Left lung (tissue), 4 donors: ENCODE measurements at regions not wholly inside any gene's neighbourhood (a gene's known extent, or its start where the extent isn't known, plus 50 kb on each side); places are given as distances from the start of the nearest gene placed in this dataset.

Experiments
- ATAC-seq: fragments of 200-7000 bp; cut with Tn5 transposase; one replicate; pipeline ENCODE4 v1.9.1; 2020; ENCODE audit warnings: moderate library complexity
- DNase-seq, 4 donors: peaks; one replicate each; pipeline ENCODE4 v3.0.0-alpha.2; 2013 to 2020
- H3K27ac ChIP-seq, 2 donors: fragments of 200-600 bp; sonication (generic) in 1 of 2; one replicate each; pipeline versions ENCODE4 v1.5.0 to v1.8.0; 2020 to 2021
- H3K27me3 ChIP-seq, 2 donors: fragments of 200-600 bp; sonication (generic) in 1 of 2; one replicate each; pipeline versions ENCODE4 v1.5.0 to v1.8.0; 2020 to 2021
- H3K36me3 ChIP-seq, 2 donors: fragments of 200-600 bp; sonication (generic) in 1 of 2; one replicate each; pipeline versions ENCODE4 v1.5.0 to v1.8.0; 2020 to 2021
- H3K4me1 ChIP-seq, 2 donors: fragments of 200-600 bp; one replicate each; pipeline ENCODE4 v1.8.0; 2021
- H3K4me3 ChIP-seq, 2 donors: fragments of 200-600 bp; sonication (generic) in 1 of 2; one replicate each; pipeline versions ENCODE4 v1.5.0 to v1.8.0; 2020 to 2021; ENCODE audit warnings: mild to moderate bottlenecking in 1 of 2
- H3K9me3 ChIP-seq, 2 donors: fragments of 200-600 bp; sonication (generic) in 1 of 2; one replicate each; pipeline versions ENCODE4 v1.5.0 to v1.8.0; 2020 to 2021
- CTCF ChIP-seq, 2 donors: fragments of 200-600 bp; sonication (generic) in 1 of 2; IDR thresholded peaks; one replicate each; pipeline versions ENCODE4 v1.5.0 to v1.8.0; 2021; ENCODE audit warnings: antibody characterized with exemption in 2 of 2
- intact Hi-C, 2 donors: fragments of 100-400 bp; cut with DNase I; formaldehyde crosslinking; loops; one replicate each; pipeline versions ENCODE4 v1.11.2 to v1.14.2; 2022
- donor health status: DM: no; HTN: yes; CAD: no.
- donor health status: DM: no; HTN: no; CAD: no.

DNA sequence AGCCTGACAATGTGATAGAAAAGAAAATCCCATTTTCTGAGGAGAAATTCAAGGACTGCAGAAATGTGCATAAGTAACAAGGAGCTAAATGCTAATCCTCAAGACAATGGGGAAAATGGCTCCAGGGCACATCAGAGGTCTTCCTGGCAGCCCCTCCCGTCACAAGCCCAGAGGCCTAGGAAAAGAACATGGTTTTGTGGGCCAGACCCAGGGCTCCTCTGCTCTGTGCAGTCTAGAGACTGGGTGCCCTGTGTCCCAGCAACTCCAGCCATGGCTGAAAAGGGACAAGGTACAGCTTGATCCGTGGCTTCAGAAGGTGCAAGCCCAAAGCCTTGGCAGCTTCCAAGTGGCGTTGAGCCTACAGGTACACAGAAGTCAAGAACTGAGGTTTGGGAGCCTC lies 176.8 kb upstream of the SUCLG2 start:
- no peaks in the 10 kb centered on the region for H3K27me3 ChIP-seq
- no peak for TF ChIP-seq CTCF (IDR thresholded peaks at IDR 0.05)
- DNase-seq: no peak
- H3K36me3 ChIP-seq: no peaks in the 10 kb centered on the region
- H3K9me3 ChIP-seq: peaks cover 0 to 37% of the 10 kb centered on the region in 2 donors
- H3K27ac ChIP-seq: no peak overlapping the region
- intact Hi-C loops: no loop called here
- ATAC-seq: no peak
- no peaks in the 10 kb centered on the region for H3K4me1 ChIP-seq
- H3K4me3 ChIP-seq: no peak overlapping the region

GRCh38 chr3:67828486-67829010 lies 174.1 kb upstream of the SUCLG2 start:
- TF ChIP-seq CTCF (IDR thresholded peaks at IDR 0.05): no peak
- intact Hi-C loops: no loop called here
- ATAC-seq: no peak
- H3K27me3 ChIP-seq: no peaks in the 10 kb centered on the region
- no peak overlapping the region for H3K4me3 ChIP-seq
- no peaks in the 10 kb centered on the region for H3K36me3 ChIP-seq
- H3K9me3 ChIP-seq: peaks cover 0 to 22% of the 10 kb centered on the region in 2 donors
- H3K4me1 ChIP-seq: no peaks in the 10 kb centered on the region
- H3K27ac ChIP-seq: no peak overlapping the region
- no peak for DNase-seq

DNA sequence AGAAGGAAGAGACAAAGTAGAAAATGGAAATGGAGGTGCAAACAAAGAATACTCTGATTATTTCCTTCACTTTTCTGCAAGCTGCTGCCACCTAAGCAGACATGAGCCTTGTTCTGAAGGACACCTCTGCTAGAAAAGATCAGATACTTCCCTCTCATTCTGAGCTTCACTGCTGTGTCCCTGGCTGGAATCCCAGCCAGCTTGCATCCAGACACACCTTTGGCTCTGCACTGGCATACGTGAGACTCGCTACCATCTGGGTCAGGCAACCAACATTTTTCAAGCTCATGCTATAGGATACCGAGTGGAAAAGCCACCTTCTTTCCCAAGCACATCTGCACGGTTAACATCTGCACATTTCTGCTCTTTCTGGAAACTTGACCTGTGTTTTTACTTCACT lies 166.7 kb upstream of the SUCLG2 start:
- TF ChIP-seq CTCF (IDR thresholded peaks at IDR 0.05): no peak
- Histone ChIP-seq H3K27ac (no peak overlapping the region), H3K4me1 (no peaks in the 10 kb centered on the region), H3K9me3 (peaks cover 0 to 2% of the 10 kb centered on the region in 2 donors), H3K4me3 (no peak overlapping the region), H3K27me3 (no peaks in the 10 kb centered on the region), H3K36me3 (no peaks in the 10 kb centered on the region)
- intact Hi-C loops: no loop called here
- ATAC-seq: no peak
- no peak for DNase-seq

- peak in 1 of 4 donors; percentile 5 for DNase-seq
- H3K27me3 ChIP-seq: no peaks in the 10 kb centered on the region
Observed at GRCh38 chr3:67819447-67819846, 165.0 kb upstream of the SUCLG2 start.

DNA sequence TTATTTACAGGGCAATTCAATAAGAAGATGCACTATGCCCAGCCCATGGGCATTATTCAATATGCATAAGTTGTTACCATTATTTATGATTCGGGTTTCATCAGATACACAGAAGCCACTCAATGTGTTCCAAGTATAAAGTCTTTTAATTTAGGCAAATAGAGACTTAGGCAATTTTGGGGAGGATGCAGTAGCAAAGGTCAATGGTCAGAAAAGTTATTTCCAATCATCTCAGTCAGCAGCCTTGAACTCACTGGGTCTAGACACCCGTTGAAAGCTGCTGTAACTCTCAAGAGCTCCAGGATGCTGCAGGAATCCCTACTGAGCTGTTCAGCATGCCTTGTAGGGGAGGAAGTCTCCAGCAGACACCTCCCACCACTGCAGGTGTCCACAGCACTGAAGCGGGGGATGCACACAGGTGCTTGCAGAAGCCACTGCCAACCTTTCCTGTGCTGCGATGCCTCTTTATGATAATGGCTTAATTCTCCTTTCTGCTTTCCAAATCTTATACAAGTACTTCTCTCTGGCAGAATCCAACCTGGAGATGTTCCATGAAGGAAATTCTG lies 155.0 kb upstream of the SUCLG2 start:
- H3K27ac ChIP-seq: no peak overlapping the region
- intact Hi-C loops: no loop called here
- no peak for DNase-seq

More at GRCh38 chr3:67819447-67819846, 165.0 kb upstream of the SUCLG2 start:
- intact Hi-C loops: no loop called here
- Histone ChIP-seq H3K9me3 (peaks cover 0 to 2% of the 10 kb centered on the region in 2 donors), H3K27ac (no peak overlapping the region), H3K4me1 (no peaks in the 10 kb centered on the region), H3K4me3 (no peak overlapping the region), H3K36me3 (no peaks in the 10 kb centered on the region)
- ATAC-seq: peak; percentile 57
- no peak for TF ChIP-seq CTCF (IDR thresholded peaks at IDR 0.05)

More for the DNA sequence above, 155.0 kb upstream of the SUCLG2 start:
- no peaks in the 10 kb centered on the region for H3K27me3 ChIP-seq
- no peaks in the 10 kb centered on the region for H3K36me3 ChIP-seq
- no peaks in the 10 kb centered on the region for H3K4me1 ChIP-seq
- no peak for ATAC-seq
- no peaks in the 10 kb centered on the region for H3K9me3 ChIP-seq
- no peak for TF ChIP-seq CTCF (IDR thresholded peaks at IDR 0.05)
- no peak overlapping the region for H3K4me3 ChIP-seq
